ENCODE measurements at regions not wholly inside any gene's neighbourhood (a gene's known extent, or its start where the extent isn't known, plus 50 kb on each side); places are given as distances from the start of the nearest gene placed in this dataset.
"Not testable (repeated sequence)": the region's sequence is repeated elsewhere in the genome, so short reads cannot be mapped to it uniquely, and the experiment has no call there.

GRCh38 chr21:9024006-9024767 is 1497.2 kb upstream of the TPTE start:
- DNase-seq (ENCODE audit: extremely low read depth in 1 of 4, low spot score in 3 of 4); H3K4me2 ChIP-seq (ENCODE audit: insufficient read depth, low read length); H3K9me1 ChIP-seq (ENCODE audit: control insufficient read depth, insufficient read depth, low read length); H3K27ac ChIP-seq (ENCODE audit: extremely low read depth, low read depth, low read length); H2AFZ ChIP-seq (ENCODE audit: low read depth, low read length); H3K9ac ChIP-seq (ENCODE audit: insufficient read depth in 1 of 2, low read depth in 2 of 2, low read length in 2 of 2); H3K27me3 ChIP-seq (ENCODE audit: control insufficient read depth in 2 of 2, insufficient read depth in 2 of 2, low read length in 2 of 2); intact Hi-C loops (cut with micrococcal nuclease); H3K79me2 ChIP-seq (ENCODE audit: control insufficient read depth, insufficient read depth, low read length); H3K36me3 ChIP-seq (ENCODE audit: control insufficient read depth, insufficient read depth, low read length); H3K4me1 ChIP-seq (replicated peaks in 1 of 2; ENCODE audit: control insufficient read depth in 2 of 2, insufficient read depth in 2 of 2, low read length in 2 of 2); H4K20me1 ChIP-seq (replicated peaks; ENCODE audit: control insufficient read depth, insufficient read depth, low read length); ATAC-seq; BruUV-seq (replicated peaks); FAIRE-seq; CTCF ChIA-PET (ENCODE audit: low intra/inter-chr PET ratio); H3K4me3 ChIP-seq; H3K9me3 ChIP-seq (replicated peaks; ENCODE audit: control insufficient read depth, insufficient read depth, low read depth, low read length): not testable (repeated sequence)
- under 1% methylated on average over 4 of the region's 4 CpGs for WGBS (ENCODE audit: insufficient coverage, low coverage, missing lambda C conversion rate)
- POLR2A ChIA-PET: interaction anchor here (1.1 kb wide), 1 partner anchor 10 kb away, joined by 4 read pairs; no protein-coding TSS in a partner anchor
- in situ Hi-C loops (cut with MboI): loop anchor here (25.0 kb wide), 1 partner anchor 1138 kb away; no protein-coding TSS in a partner anchor

GRCh38 chr21:9026729-9027416 is 1494.5 kb upstream of the TPTE start:
- DNase-seq (ENCODE audit: extremely low read depth in 1 of 4, low spot score in 3 of 4); H3K4me1 ChIP-seq (replicated peaks in 1 of 2; ENCODE audit: control insufficient read depth in 2 of 2, insufficient read depth in 2 of 2, low read length in 2 of 2); intact Hi-C loops (cut with micrococcal nuclease); POLR2A ChIA-PET; ATAC-seq; in situ Hi-C loops (cut with MboI); H3K4me3 ChIP-seq; H3K27me3 ChIP-seq (ENCODE audit: control insufficient read depth in 2 of 2, insufficient read depth in 2 of 2, low read length in 2 of 2); H3K4me2 ChIP-seq (ENCODE audit: insufficient read depth, low read length); H3K9me3 ChIP-seq (replicated peaks; ENCODE audit: control insufficient read depth, insufficient read depth, low read depth, low read length); BruUV-seq (replicated peaks); H2AFZ ChIP-seq (ENCODE audit: low read depth, low read length); H4K20me1 ChIP-seq (replicated peaks; ENCODE audit: control insufficient read depth, insufficient read depth, low read length); H3K9ac ChIP-seq (ENCODE audit: insufficient read depth in 1 of 2, low read depth in 2 of 2, low read length in 2 of 2); H3K27ac ChIP-seq (ENCODE audit: extremely low read depth, low read depth, low read length); H3K36me3 ChIP-seq (ENCODE audit: control insufficient read depth, insufficient read depth, low read length); H3K9me1 ChIP-seq (ENCODE audit: control insufficient read depth, insufficient read depth, low read length); H3K79me2 ChIP-seq (ENCODE audit: control insufficient read depth, insufficient read depth, low read length); CTCF ChIA-PET (ENCODE audit: low intra/inter-chr PET ratio); FAIRE-seq: not testable (repeated sequence)
- 0% methylated on average over 2 of the region's 2 CpGs for whole genome bisulfite sequencing (ENCODE audit: insufficient coverage, low coverage, missing lambda C conversion rate)

- H3K4me2 ChIP-seq (ENCODE audit: insufficient read depth, low read length); CTCF ChIA-PET (ENCODE audit: low intra/inter-chr PET ratio); FAIRE-seq; H3K9me1 ChIP-seq (ENCODE audit: control insufficient read depth, insufficient read depth, low read length); H3K27ac ChIP-seq (ENCODE audit: extremely low read depth, low read depth, low read length); H3K9me3 ChIP-seq (replicated peaks; ENCODE audit: control insufficient read depth, insufficient read depth, low read depth, low read length); H4K20me1 ChIP-seq (replicated peaks; ENCODE audit: control insufficient read depth, insufficient read depth, low read length); BruUV-seq (replicated peaks); POLR2A ChIA-PET; intact Hi-C loops (cut with micrococcal nuclease); H3K36me3 ChIP-seq (ENCODE audit: control insufficient read depth, insufficient read depth, low read length); DNase-seq (ENCODE audit: extremely low read depth in 1 of 4, low spot score in 3 of 4); H3K4me1 ChIP-seq (replicated peaks in 1 of 2; ENCODE audit: control insufficient read depth in 2 of 2, insufficient read depth in 2 of 2, low read length in 2 of 2); H2AFZ ChIP-seq (ENCODE audit: low read depth, low read length); ATAC-seq; H3K27me3 ChIP-seq (ENCODE audit: control insufficient read depth in 2 of 2, insufficient read depth in 2 of 2, low read length in 2 of 2); in situ Hi-C loops (cut with MboI); H3K4me3 ChIP-seq; H3K79me2 ChIP-seq (ENCODE audit: control insufficient read depth, insufficient read depth, low read length); H3K9ac ChIP-seq (ENCODE audit: insufficient read depth in 1 of 2, low read depth in 2 of 2, low read length in 2 of 2): not testable (repeated sequence)
- WGBS (ENCODE audit: insufficient coverage, low coverage, missing lambda C conversion rate): 5% methylated on average over 2 of the region's 2 CpGs
Observed at GRCh38 chr21:9027417-9027800, 1494.0 kb upstream of the TPTE start.
